ENCODE measurements at regions not wholly inside any gene's neighbourhood (a gene's known extent, or its start where the extent isn't known, plus 50 kb on each side); places are given as distances from the start of the nearest gene placed in this dataset.
"Not testable (repeated sequence)": the region's sequence is repeated elsewhere in the genome, so short reads cannot be mapped to it uniquely, and the experiment has no call there.

- H3K4me1 ChIP-seq = no peaks in the 10 kb centered on the region
- no peak for DNase-seq
- intact Hi-C loops (cut with DNase I; ENCODE audit: low total_unique reads) = no loop called here
- 81 to 95% (median 94%) methylated on average over 2 of the region's 2 CpGs for WGBS, 5 donors
- TF ChIP-seq POLR2A (IDR thresholded peaks at IDR 0.05) = no peak
- no peak for TF ChIP-seq CTCF (IDR thresholded peaks at IDR 0.05 in 8 of 11, conservative IDR thresholded peaks at IDR 0.05 in 3 of 11)
- TF ChIP-seq POLR2AphosphoS5 (IDR thresholded peaks at IDR 0.05) = no peak
- H3K36me3 ChIP-seq = no peaks in the 10 kb centered on the region
- H3K27me3 ChIP-seq (replicated peaks in 1 of 7) = no peaks in the 10 kb centered on the region
- H3K9me3 ChIP-seq = peaks cover 0 to 3% (median 0%) of the 10 kb centered on the region in 8 donors
- H3K27ac ChIP-seq = no peak overlapping the region
- H3K4me3 ChIP-seq = no peak overlapping the region
Observed at GRCh38 chr20:40900666-40901215, 127.9 kb upstream of the TOP1 start.

- Histone ChIP-seq H3K9me3 (peaks cover 0 to 8% (median 0%) of the 10 kb centered on the region in 8 donors), H3K27ac (no peak overlapping the region), H3K4me3 (no peak overlapping the region), H3K4me1 (no peaks in the 10 kb centered on the region), H3K36me3 (no peaks in the 10 kb centered on the region), H3K27me3 (replicated peaks in 1 of 7) (no peaks in the 10 kb centered on the region)
- intact Hi-C loops (cut with DNase I; ENCODE audit: low total_unique reads) = no loop called here
- 73 to 95% (median 92%) methylated on average over 1 of the region's 1 CpG for WGBS, 5 donors
- no peak for DNase-seq
- TF ChIP-seq CTCF (IDR thresholded peaks at IDR 0.05 in 8 of 11, conservative IDR thresholded peaks at IDR 0.05 in 3 of 11) (no peak), POLR2A (IDR thresholded peaks at IDR 0.05) (no peak), POLR2AphosphoS5 (IDR thresholded peaks at IDR 0.05) (no peak)
Observed at GRCh38 chr20:40902661-40903060, 126.0 kb upstream of the TOP1 start.

- peaks cover 0 to 17% (median 6%) of the 10 kb centered on the region in 8 donors for H3K9me3 ChIP-seq
- WGBS, 5 donors = 87 to 96% (median 93%) methylated on average over 5 of the region's 5 CpGs
- intact Hi-C loops (cut with DNase I; ENCODE audit: low total_unique reads) = no loop called here
- DNase-seq = no peak
- H3K4me1 ChIP-seq = no peaks in the 10 kb centered on the region
- no peaks in the 10 kb centered on the region for H3K36me3 ChIP-seq
- no peak overlapping the region for H3K4me3 ChIP-seq
- H3K27me3 ChIP-seq (replicated peaks in 1 of 7) = no peaks in the 10 kb centered on the region
- H3K27ac ChIP-seq = no peak overlapping the region
- TF ChIP-seq CTCF (IDR thresholded peaks at IDR 0.05 in 8 of 11, conservative IDR thresholded peaks at IDR 0.05 in 3 of 11) (no peak), POLR2A (IDR thresholded peaks at IDR 0.05) (no peak), POLR2AphosphoS5 (IDR thresholded peaks at IDR 0.05) (no peak)
Observed at GRCh38 chr20:40908309-40908708, 120.3 kb upstream of the TOP1 start.

GRCh38 chr20:40909489-40909888, 119.1 kb upstream of the TOP1 start:
- intact Hi-C loops (cut with DNase I; ENCODE audit: low total_unique reads); H3K4me1 ChIP-seq; DNase-seq; H3K27me3 ChIP-seq (replicated peaks in 1 of 7); H3K4me3 ChIP-seq; H3K27ac ChIP-seq; H3K36me3 ChIP-seq: not testable (repeated sequence)
- peaks cover 0 to 17% (median 6%) of the 10 kb centered on the region in 8 donors for H3K9me3 ChIP-seq
- WGBS, 5 donors = 61 to 77% (median 69%) methylated on average over 15 to 16 of the region's 16 CpGs

GRCh38 chr20:40910436-40910835, 118.2 kb upstream of the TOP1 start:
- H3K27me3 ChIP-seq (replicated peaks in 1 of 7); H3K4me3 ChIP-seq; intact Hi-C loops (cut with DNase I; ENCODE audit: low total_unique reads); DNase-seq; H3K27ac ChIP-seq; H3K4me1 ChIP-seq; H3K36me3 ChIP-seq: not testable (repeated sequence)
- H3K9me3 ChIP-seq = peaks cover 0 to 17% (median 6%) of the 10 kb centered on the region in 8 donors
- WGBS, 5 donors = 91 to 99% (median 95%) methylated on average over 19 to 23 of the region's 23 CpGs

GRCh38 chr20:40911152-40911551, 117.5 kb upstream of the TOP1 start:
- H3K4me1 ChIP-seq; intact Hi-C loops (cut with DNase I; ENCODE audit: low total_unique reads); H3K27ac ChIP-seq; H3K27me3 ChIP-seq (replicated peaks in 1 of 7); H3K36me3 ChIP-seq; DNase-seq; H3K4me3 ChIP-seq: not testable (repeated sequence)
- H3K9me3 ChIP-seq = peaks cover 0 to 11% (median 5%) of the 10 kb centered on the region in 8 donors
- WGBS, 5 donors = 93 to 99% (median 97%) methylated on average over 12 to 27 of the region's 27 CpGs

Measured in spleen (tissue), 11 donors.